GM12891 (cell line): ENCODE measurements at regions not wholly inside any gene's neighbourhood (a gene's known extent, or its start where the extent isn't known, plus 50 kb on each side); places are given as distances from the start of the nearest gene placed in this dataset.

Experiments
- DNase-seq: peaks from one replicate; pipeline ENCODE4 v3.0.0; 2011; ENCODE audit warnings: low spot score; ENCODE audit not compliant: insufficient read length
- FAIRE-seq: peaks from 2 replicates; lab custom pipeline; 2011; peaks lifted over from hg19 to GRCh38; lab: Jason Lieb, UNC
- PAX5 ChIP-seq: IDR thresholded peaks from 2 replicates; pipeline ENCODE4 v1.6.1; 2011; ENCODE audit warnings: low read length, moderate library complexity, mild to moderate bottlenecking; ENCODE audit not compliant: insufficient read depth, severe bottlenecking
- POLR2A ChIP-seq: IDR thresholded peaks from 2 replicates; pipeline ENCODE4 v1.6.1; 2011; ENCODE audit warnings: low read depth, low read length, control low read depth
- POLR2AphosphoS5 ChIP-seq: IDR thresholded peaks from 2 replicates; pipeline ENCODE4 v1.6.1; 2011; ENCODE audit warnings: low read depth, low read length, control low read depth
- POU2F2 ChIP-seq: IDR thresholded peaks from 2 replicates; pipeline ENCODE4 v1.6.1; 2011; ENCODE audit warnings: low read depth, mild to moderate bottlenecking, control low read depth, low read length, moderate library complexity
- SPI1 ChIP-seq: IDR thresholded peaks from 2 replicates; pipeline ENCODE4 v1.6.1; 2011; ENCODE audit warnings: low read depth, low read length, control low read depth
- TAF1 ChIP-seq: IDR thresholded peaks from 2 replicates; pipeline ENCODE4 v1.6.1; 2011; ENCODE audit warnings: low read depth, low read length, control low read depth

- FAIRE-seq: no peak
These were observed 506.8 kb downstream of the LRFN5 start for GRCh38 chr14:42113358-42114069.

GRCh38 chr14:42112108-42112507, 505.4 kb downstream of the LRFN5 start:
- no peak for TF ChIP-seq TAF1
- no peak for TF ChIP-seq POLR2AphosphoS5
- no peak for TF ChIP-seq POU2F2
- no peak for TF ChIP-seq POLR2A
- no peak for TF ChIP-seq PAX5
- no peak for TF ChIP-seq SPI1
- no peak for DNase-seq
- FAIRE-seq: no peak

More at GRCh38 chr14:42113358-42114069, 506.8 kb downstream of the LRFN5 start:
- TF ChIP-seq POLR2A: no peak
- no peak for TF ChIP-seq SPI1
- no peak for TF ChIP-seq POLR2AphosphoS5
- TF ChIP-seq PAX5: no peak
- no peak for TF ChIP-seq TAF1
- no peak for TF ChIP-seq POU2F2
- DNase-seq: no peak

GRCh38 chr14:42111355-42111754, 504.7 kb downstream of the LRFN5 start:
- DNase-seq (no peak), FAIRE-seq (no peak)

GRCh38 chr14:42110167-42110566, 503.5 kb downstream of the LRFN5 start:
- FAIRE-seq: no peak
- no peak for TF ChIP-seq SPI1
- no peak for TF ChIP-seq POU2F2
- TF ChIP-seq POLR2AphosphoS5: no peak
- TF ChIP-seq PAX5: no peak
- TF ChIP-seq TAF1: no peak
- no peak for TF ChIP-seq POLR2A

More at GRCh38 chr14:42111355-42111754, 504.7 kb downstream of the LRFN5 start:
- TF ChIP-seq POU2F2 (no peak), SPI1 (no peak), POLR2A (no peak), TAF1 (no peak), POLR2AphosphoS5 (no peak), PAX5 (no peak)

GRCh38 chr14:42095155-42095554, 488.5 kb downstream of the LRFN5 start:
- FAIRE-seq (no peak), DNase-seq (no peak)
- TF ChIP-seq TAF1 (no peak), PAX5 (no peak), POLR2A (no peak), POU2F2 (no peak)

More at GRCh38 chr14:42110167-42110566, 503.5 kb downstream of the LRFN5 start:
- DNase-seq: peak; percentile 3

GRCh38 chr14:42090122-42090521, 483.4 kb downstream of the LRFN5 start:
- no peak for FAIRE-seq
- TF ChIP-seq PAX5 (no peak), POU2F2 (no peak), TAF1 (no peak), SPI1 (no peak), POLR2A (no peak), POLR2AphosphoS5 (no peak)
- no peak for DNase-seq

- TF ChIP-seq POLR2AphosphoS5 (no peak), POLR2A (no peak), SPI1 (no peak), POU2F2 (no peak), PAX5 (no peak), TAF1 (no peak)
- no peak for FAIRE-seq
- DNase-seq: no peak
These were observed 473.2 kb downstream of the LRFN5 start for GRCh38 chr14:42079911-42080310.

GRCh38 chr14:42078345-42078744, 471.7 kb downstream of the LRFN5 start:
- DNase-seq: no peak
- TF ChIP-seq POLR2A (no peak), PAX5 (no peak), SPI1 (no peak)
- FAIRE-seq: no peak

- TF ChIP-seq POU2F2: no peak
- no peak for TF ChIP-seq POLR2A
- TF ChIP-seq SPI1: no peak
- no peak for TF ChIP-seq PAX5
- no peak for TF ChIP-seq TAF1
- no peak for TF ChIP-seq POLR2AphosphoS5
- no peak for FAIRE-seq
- DNase-seq: no peak
These were observed 463.4 kb downstream of the LRFN5 start for GRCh38 chr14:42070031-42070430.

- DNase-seq: no peak
- FAIRE-seq: no peak
These were observed 450.4 kb downstream of the LRFN5 start for GRCh38 chr14:42057111-42057510.

More at GRCh38 chr14:42057111-42057510, 450.4 kb downstream of the LRFN5 start:
- TF ChIP-seq SPI1 (no peak), PAX5 (no peak), TAF1 (no peak), POLR2A (no peak), POLR2AphosphoS5 (no peak), POU2F2 (no peak)
